ENCODE measurements at regions not wholly inside any gene's neighbourhood (a gene's known extent, or its start where the extent isn't known, plus 50 kb on each side); places are given as distances from the start of the nearest gene placed in this dataset.
A peak's percentile ranks its signal among the peaks of the same experiment; 100 is the strongest.

DNA sequence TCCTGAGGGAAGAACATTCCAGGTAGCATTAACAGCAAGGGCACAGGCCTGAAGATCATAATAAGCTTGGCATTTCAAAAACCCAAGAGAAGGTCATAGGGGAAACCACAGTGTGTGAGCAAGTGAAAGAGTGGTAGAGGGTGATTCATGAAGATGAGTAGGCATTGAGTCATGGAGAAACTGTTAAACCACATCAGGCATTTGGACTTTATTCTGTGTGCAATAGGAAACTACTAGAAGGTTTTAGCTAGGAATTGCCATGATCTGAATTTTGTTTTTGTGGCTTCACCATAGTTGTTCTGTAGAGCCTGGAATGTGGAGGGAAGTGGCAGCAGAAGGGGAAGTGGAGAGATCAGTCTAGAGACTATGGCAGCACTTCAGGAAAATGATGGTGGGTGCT lies 359.0 kb upstream of the PTBP2 start:
- Histone ChIP-seq H3K4me1 (ENCODE audit: insufficient read depth, poor library complexity, severe bottlenecking) (peaks cover 55% of the 10 kb centered on the region), H3K36me3 (ENCODE audit: low read depth) (no peaks in the 10 kb centered on the region), H3K4me3 (ENCODE audit: severe bottlenecking) (no peak overlapping the region), H3K27me3 (ENCODE audit: insufficient read depth, poor library complexity, severe bottlenecking) (no peaks in the 10 kb centered on the region), H3K9me3 (ENCODE audit: severe bottlenecking) (no peaks in the 10 kb centered on the region), H3K27ac (ENCODE audit: poor library complexity, severe bottlenecking) (peak overlapping the region; percentile 87)
- TF ChIP-seq CTCF (IDR thresholded peaks at IDR 0.05; ENCODE audit: poor library complexity, severe bottlenecking): no peak
- ATAC-seq (ENCODE audit: low read depth): peak; percentile 96
- DNase-seq (ENCODE audit: low spot score): no peak

DNA sequence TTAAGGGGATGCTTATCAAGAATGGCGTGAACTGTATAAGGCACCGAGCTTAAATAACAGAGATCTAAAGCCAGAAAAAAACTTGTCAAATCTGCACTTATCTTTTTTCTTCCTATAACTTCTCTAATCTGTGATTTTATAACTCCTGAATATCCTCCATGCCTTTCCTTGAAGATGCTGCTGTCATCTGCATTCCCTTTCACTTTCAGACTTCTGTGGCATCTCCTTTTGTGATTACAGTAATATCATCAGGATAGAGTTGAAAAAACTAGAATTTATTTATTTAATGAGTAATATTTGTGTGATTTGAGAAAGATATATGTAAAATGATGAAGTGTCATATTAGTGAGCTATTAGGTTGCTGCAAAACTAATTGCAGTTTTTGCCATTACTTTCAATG lies 357.8 kb upstream of the PTBP2 start:
- Histone ChIP-seq H3K27ac (ENCODE audit: poor library complexity, severe bottlenecking) (peak overlapping the region; percentile 87), H3K36me3 (ENCODE audit: low read depth) (no peaks in the 10 kb centered on the region), H3K27me3 (ENCODE audit: insufficient read depth, poor library complexity, severe bottlenecking) (no peaks in the 10 kb centered on the region), H3K4me3 (ENCODE audit: severe bottlenecking) (no peak overlapping the region), H3K4me1 (ENCODE audit: insufficient read depth, poor library complexity, severe bottlenecking) (peaks cover 53% of the 10 kb centered on the region), H3K9me3 (ENCODE audit: severe bottlenecking) (no peaks in the 10 kb centered on the region)
- DNase-seq (ENCODE audit: low spot score) (no peak), ATAC-seq (ENCODE audit: low read depth) (no peak)
- TF ChIP-seq CTCF (IDR thresholded peaks at IDR 0.05; ENCODE audit: poor library complexity, severe bottlenecking): no peak

- Histone ChIP-seq H3K36me3 (ENCODE audit: low read depth) (no peaks in the 10 kb centered on the region), H3K4me3 (ENCODE audit: severe bottlenecking) (no peak overlapping the region), H3K27ac (ENCODE audit: poor library complexity, severe bottlenecking) (peak overlapping the region; percentile 87), H3K4me1 (ENCODE audit: insufficient read depth, poor library complexity, severe bottlenecking) (peaks cover 53% of the 10 kb centered on the region), H3K9me3 (ENCODE audit: severe bottlenecking) (no peaks in the 10 kb centered on the region), H3K27me3 (ENCODE audit: insufficient read depth, poor library complexity, severe bottlenecking) (no peaks in the 10 kb centered on the region)
- no peak for ATAC-seq (ENCODE audit: low read depth)
- no peak for TF ChIP-seq CTCF (IDR thresholded peaks at IDR 0.05; ENCODE audit: poor library complexity, severe bottlenecking)
- DNase-seq (ENCODE audit: low spot score): no peak
Measured at GRCh38 chr1:96364576-96364975, 357.0 kb upstream of the PTBP2 start.

DNA sequence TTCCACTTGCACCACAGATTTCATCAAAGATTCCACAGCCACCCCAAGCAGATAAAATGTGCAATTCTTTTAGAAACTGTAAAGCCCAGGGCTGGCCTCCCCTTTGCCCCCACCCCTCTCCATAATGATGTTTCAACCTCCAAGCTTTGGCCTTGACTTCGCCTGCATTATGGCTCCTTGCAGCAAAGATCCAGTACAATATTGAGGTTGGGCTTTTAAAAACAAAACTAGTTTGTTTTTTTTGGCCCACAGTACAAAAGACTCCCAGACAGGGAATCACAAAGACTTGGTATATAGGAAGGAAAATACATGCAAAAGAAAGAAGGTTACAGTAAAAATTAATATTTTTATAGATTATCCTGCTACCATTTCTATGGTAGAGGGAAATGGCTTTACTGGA lies 356.5 kb upstream of the PTBP2 start:
- no peaks in the 10 kb centered on the region for H3K36me3 ChIP-seq (ENCODE audit: low read depth)
- H3K4me1 ChIP-seq (ENCODE audit: insufficient read depth, poor library complexity, severe bottlenecking): peaks cover 51% of the 10 kb centered on the region
- ATAC-seq (ENCODE audit: low read depth) (no peak), DNase-seq (ENCODE audit: low spot score) (no peak)
- peak overlapping the region; percentile 87 for H3K27ac ChIP-seq (ENCODE audit: poor library complexity, severe bottlenecking)
- H3K4me3 ChIP-seq (ENCODE audit: severe bottlenecking): no peak overlapping the region
- H3K27me3 ChIP-seq (ENCODE audit: insufficient read depth, poor library complexity, severe bottlenecking): no peaks in the 10 kb centered on the region
- H3K9me3 ChIP-seq (ENCODE audit: severe bottlenecking): no peaks in the 10 kb centered on the region
- no peak for TF ChIP-seq CTCF (IDR thresholded peaks at IDR 0.05; ENCODE audit: poor library complexity, severe bottlenecking)

DNA sequence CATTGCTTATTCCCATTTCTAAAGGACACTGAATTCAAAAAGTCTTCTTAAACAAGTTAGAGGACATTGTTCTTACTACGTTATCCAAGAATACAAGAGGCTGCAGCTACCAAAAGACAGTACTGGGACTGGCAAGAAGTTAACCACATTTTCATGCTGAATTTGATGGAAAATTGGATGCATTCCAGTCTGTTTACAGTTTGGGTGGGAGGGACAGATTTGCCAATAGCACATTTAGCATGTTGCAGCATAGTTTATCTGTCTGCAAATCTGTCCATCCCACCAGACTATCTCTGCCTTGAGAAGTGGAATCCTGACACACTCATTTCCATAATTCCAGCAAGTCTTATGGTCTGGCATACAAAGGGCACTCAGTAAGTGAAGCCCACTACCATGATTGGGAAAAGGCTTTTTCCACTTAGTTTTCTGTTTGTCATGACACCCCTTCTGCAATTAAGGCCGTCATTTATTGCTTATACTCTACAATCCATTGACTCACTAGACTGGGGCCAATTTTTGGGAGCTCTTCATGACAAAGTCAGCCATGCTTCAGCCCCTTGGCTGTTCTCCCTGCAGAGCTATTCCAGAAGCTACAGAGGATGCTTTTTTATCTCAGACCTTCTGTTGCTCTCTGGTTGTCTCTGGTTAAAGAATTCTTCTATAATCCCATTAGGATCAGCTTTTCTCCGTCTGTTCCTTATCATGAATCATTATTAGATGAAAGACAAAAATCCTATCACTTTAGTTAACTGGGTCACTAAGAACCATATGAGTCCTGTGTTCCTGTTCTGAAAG lies 355.8 kb upstream of the PTBP2 start:
- H3K27ac ChIP-seq (ENCODE audit: poor library complexity, severe bottlenecking): peak overlapping the region; percentile 87
- H3K27me3 ChIP-seq (ENCODE audit: insufficient read depth, poor library complexity, severe bottlenecking): no peaks in the 10 kb centered on the region
- H3K4me3 ChIP-seq (ENCODE audit: severe bottlenecking): no peak overlapping the region
- H3K36me3 ChIP-seq (ENCODE audit: low read depth): no peaks in the 10 kb centered on the region
- ATAC-seq (ENCODE audit: low read depth) (no peak), DNase-seq (ENCODE audit: low spot score) (no peak)
- no peaks in the 10 kb centered on the region for H3K9me3 ChIP-seq (ENCODE audit: severe bottlenecking)
- peaks cover 52% of the 10 kb centered on the region for H3K4me1 ChIP-seq (ENCODE audit: insufficient read depth, poor library complexity, severe bottlenecking)
- TF ChIP-seq CTCF (IDR thresholded peaks at IDR 0.05; ENCODE audit: poor library complexity, severe bottlenecking): no peak
